GM18907 (cell line): ENCODE measurements at regions not wholly inside any gene's neighbourhood (a gene's known extent, or its start where the extent isn't known, plus 50 kb on each side); places are given as distances from the start of the nearest gene placed in this dataset.
"Not testable (repeated sequence)": the region's sequence is repeated elsewhere in the genome, so short reads cannot be mapped to it uniquely, and the experiment has no call there.

ENCODE experiments used
- ATAC-seq: cut with Tn5 transposase; IDR thresholded peaks from one replicate; pipeline ENCODE4 v1.9.1; 2021; ENCODE audit warnings: mild to moderate bottlenecking, moderate library complexity; ENCODE audit not compliant: unreplicated experiment

DNA sequence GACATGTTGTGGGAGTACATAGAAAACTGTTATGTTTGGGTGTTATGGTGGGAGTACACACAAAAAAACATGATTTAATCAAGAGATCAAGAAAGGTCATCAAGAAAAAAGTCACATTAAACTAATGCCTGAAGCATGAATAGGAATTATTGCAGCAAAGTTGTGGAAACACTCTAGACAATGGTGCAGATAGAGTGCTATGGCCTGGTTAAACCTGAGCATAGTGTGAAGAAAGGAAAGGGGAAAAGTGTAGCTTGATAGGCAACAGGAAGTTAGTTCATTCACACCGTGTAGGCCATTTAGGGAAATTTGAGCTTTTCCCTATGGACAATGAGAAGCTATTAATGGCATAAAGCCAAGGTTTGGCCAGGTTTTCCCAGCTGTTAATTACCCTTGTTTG, 162.1 kb upstream of the EMCN start:
- ATAC-seq, result no peak

DNA sequence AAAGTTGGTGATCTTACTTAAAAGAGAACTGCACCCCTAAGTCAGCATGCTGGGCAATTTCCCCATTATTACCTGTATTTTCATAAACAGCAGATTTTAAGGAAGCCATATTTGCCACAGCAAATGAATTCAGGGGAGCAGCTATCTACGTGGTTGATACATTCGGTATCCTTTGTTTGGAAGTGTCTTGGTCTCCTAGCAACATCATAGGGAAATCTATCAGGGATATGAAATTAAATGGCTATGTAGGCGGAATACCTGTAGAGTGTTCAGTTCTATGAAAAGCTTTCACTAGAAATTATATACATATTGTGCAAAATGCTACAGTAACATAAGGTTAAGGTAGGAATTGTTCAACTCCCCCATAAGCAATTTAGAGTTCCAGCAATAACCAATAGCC, 157.2 kb upstream of the EMCN start:
- no peak for ATAC-seq

DNA sequence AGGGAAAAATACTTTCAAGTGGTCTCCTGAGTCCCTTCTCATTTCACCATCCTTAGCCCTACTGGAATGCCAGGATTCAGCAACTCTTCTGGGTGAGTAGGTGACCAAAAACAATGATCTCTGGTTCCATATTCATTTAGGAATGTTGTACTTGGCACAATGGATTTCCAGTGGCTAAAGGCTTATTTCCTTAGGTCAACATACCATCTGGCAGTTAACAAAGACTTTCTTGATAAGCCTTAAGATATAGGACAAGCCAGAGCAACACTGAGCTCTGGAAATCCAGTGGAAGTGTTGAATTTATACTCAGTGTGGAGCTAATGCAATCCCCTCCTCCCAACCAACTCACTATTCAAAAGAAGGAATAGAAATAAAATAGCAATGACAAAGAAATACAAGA, 139.4 kb upstream of the EMCN start:
- ATAC-seq, result no peak

DNA sequence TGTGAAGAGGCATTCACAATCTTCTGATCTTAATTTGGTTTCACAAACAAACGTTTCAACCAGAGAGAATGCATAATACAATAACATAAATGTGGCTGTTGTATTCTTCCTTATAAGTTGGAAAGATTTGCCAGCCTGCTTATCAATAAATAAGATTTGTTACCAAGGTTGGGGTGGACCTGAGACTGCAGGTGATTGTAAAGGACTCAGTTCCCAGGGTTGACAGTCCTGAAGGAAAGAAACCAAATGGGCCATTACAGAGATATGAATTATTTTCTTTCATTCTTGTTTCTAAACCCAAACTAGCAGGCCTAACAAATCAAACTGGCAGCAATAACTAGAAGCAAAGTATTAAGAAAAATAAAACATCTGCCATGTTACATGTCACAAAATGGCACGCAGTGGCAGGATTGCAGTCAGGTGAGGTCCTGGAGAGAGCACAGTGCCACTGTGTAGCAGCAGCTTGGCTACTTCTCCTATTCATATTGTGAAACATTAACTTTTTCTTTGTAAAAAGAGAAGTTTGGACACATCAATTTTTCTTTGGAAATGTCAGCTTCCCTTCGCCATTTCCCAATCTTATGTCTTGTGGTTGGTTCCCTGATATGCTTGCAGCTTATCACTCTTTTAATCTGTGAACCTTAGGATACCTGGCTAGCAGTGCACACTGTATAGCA, 133.8 kb upstream of the EMCN start:
- ATAC-seq, result no peak

DNA sequence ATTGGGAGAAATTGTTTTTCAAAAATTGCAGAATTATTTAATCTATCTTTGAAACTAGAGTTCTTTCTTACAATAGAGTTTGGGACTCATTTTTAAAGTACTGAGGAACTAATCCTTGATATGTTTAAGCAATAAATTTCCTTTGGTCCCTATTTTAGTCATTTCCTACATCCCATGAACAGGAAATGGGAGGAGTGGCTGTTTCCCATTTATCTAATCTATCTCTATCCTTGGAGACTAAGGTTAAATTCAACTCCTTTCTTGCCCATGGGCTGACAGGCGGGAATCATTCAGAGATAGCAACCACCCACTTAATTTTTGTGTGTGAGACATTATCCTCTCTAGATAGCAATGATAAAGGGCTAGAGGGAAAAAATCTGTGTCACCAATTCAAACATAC, 131.6 kb upstream of the EMCN start:
- no peak for ATAC-seq

DNA sequence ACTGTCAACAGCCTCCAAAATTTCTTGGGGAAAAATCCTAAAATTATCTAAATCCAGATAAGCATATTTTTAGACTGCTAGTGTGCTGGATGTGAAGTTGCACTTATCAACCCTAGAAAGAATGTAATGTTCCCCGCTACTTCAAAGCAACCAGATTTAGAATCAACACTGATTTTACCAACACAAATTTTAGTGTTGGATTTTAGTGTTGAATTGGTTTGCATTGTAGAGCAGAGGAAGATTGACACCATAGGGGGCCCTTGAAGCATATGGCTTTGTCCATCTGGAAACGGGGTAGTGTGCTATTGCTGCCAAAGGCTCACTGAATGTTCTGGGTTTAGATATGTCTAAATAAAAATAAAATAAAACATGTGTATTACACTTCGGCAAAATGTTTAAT, 126.3 kb upstream of the EMCN start:
- no peak for ATAC-seq

DNA sequence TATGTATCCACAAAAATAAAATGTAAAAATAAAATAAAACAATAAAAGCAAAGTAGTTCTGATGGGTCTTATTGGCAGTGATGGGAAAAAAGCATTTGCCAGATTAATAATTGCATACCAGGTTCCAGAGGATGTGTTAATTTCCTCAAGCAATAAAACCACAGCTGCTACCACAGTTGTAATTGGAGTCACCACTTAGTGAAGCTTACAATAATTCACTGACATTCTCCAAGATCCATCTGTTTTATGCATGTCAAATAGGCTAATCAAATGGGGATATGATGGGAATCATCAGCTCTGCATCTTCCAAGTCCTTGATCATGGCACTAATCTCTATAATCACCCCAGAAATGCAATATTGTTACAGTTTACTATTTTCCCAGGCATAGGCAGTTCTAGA, 123.5 kb upstream of the EMCN start:
- ATAC-seq, result no peak

DNA sequence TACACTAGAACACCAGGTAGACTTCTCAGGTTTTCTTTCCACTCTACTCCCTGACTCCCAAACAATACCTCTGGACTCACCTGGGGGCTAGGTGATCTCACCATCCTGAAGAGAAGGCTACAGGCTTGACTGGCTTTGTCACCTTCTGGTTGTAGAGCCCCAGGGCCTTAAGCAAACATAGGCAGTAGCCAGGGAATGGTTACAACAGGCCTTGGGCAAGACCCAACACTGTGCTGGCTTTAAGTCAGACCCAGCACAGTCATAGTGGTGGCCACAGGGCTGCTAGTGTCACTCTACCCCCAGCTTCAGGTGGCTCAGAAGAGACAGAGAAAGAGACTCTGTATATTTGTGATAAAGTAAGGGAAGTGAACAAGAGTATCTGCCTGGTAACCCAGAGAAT, 118.1 kb upstream of the EMCN start:
- ATAC-seq, result no peak

DNA sequence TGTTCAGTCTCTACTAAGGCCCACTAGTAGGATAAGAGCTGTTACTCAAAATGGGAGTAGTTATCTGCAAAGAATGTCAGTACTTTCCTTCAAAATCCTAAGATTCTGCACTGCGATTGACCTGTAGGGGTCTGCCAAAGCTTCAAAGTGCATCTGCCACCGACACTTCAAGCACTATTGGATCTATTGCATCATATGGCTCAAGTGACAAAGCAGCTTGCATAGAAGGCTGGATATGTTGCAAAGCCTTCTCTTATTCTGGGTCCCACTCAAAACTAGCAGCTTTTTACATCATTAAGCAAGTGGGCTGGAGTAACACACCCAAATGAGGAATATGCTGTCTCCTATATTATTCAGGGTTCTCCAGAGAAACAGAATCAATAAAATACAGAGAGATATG, 115.4 kb upstream of the EMCN start:
- ATAC-seq, result no peak

DNA sequence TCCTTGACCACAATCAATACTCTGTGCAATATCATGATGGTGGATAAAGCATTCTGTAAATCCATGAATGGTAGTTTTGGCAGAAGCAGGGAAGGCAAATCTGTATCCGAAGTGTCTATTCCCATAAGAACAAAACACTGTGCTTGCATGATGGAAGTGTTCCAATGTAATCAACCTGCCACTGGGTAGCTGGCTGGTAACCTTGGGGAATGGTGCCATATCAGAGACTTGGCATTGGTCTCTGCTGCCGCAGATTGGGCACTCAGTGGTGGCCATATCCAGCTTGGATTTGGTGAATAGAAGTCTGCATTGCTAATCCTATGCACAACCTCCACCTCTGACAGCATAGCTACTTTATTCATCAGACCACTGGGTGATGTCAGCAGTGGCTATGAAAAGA, 114.3 kb upstream of the EMCN start:
- no peak for ATAC-seq

DNA sequence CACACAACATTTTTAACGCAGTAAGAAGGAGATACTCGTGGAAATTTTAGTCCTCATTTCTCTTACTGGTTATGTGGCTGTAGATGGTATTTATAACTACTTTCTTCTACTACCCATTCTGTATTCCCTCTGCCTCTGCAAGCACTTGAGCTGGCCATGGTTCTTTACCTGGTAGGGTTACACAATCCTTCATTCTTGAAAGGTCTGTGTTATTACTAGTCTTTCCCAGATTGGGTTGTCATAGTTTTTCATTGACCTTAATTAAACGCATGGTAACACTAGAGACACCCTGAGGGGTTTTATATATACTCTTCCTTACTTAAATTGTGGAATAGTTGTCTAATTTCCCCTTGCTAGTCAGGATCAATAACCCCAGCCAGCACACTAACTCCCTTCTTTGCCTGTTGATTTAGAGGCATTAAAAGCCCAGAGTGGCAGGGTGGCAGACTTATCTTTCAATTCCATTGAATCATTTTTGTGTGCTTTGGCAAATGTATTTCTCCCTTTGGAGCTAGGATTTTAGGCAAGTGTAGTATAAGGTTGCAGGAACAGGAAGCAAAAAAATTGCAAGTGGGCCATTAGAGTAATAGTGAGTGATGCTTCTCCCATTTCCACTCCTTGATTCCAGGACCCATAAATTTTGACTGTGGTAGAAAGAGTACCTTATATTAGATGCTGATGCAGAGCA, 113.6 kb upstream of the EMCN start:
- no peak for ATAC-seq

DNA sequence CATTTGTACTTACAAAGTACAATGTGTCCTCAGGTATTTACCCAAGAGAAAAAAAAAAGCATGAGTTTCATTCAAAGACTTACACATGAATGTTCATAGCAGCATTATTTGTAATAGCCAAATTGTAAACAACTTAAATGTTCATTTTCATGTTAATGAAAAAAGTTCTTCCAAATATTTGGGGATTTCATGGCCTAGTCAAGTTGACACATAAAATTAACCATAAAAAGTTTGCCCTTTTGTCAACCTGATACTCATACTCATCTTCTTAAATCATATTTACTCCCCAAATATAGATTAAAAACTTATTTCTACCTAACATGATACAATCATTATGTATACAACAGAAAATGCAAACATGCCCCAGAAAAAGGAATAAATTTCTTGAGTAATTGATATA, 112.5 kb upstream of the EMCN start:
- ATAC-seq, result no peak

DNA sequence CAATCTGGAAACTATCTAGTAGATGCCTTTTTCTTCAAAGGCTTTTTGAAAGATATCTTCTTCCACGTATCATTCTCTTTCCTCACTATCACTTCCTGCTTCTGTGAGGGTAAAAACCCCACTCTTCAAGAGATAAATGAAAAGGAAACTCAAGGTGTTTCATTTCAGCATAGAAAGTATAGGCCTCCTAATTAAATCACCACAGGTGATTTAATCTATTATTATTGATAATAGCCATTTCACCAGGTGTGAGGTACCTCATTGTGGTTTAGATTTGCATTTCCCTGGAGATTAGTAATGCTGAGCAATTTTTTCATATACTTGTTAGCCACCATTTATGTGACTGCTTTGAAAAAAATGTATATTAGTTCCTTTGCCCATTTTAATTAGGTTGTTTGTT, 92.0 kb upstream of the EMCN start:
- no peak for ATAC-seq

DNA sequence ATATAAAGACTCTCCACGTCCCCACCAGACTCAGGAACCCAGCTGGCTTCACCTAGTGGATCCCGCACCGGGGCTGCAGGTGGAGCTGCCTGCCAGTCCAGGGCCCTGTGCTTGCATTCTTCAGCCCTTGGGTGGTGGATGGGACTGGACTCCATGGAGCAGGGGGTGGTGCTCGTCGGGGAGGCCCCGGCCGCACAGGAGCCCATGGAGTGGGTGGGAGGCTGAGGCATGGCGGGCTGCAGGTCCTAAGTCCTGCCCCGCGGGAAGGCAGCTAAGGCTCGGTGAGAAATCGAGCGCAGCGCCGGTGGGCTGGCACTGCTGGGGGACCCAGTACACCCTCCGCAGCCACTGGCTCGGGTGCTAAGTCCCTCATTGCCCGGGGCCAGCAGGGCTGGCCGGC, 90.8 kb upstream of the EMCN start:
- ATAC-seq, result not testable (repeated sequence)

DNA sequence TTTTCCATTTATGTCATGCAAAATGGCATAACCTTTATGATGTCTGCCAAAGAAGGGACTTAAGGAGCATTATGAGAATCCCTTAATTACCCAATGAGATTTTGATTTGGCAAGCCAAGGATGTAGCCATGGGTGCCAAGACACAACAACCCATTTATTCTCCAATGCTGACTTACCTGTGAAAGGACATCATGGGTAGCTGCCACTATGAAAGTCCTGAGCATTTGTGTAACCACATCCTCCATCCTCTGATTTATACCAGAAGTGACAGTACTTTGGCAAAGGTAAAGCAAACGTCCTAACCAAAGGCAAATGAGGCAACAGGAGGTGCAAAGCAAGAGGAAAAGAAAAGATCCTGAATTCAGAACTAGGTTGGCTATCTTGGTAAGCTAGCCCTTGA, 87.3 kb upstream of the EMCN start:
- ATAC-seq, result no peak

DNA sequence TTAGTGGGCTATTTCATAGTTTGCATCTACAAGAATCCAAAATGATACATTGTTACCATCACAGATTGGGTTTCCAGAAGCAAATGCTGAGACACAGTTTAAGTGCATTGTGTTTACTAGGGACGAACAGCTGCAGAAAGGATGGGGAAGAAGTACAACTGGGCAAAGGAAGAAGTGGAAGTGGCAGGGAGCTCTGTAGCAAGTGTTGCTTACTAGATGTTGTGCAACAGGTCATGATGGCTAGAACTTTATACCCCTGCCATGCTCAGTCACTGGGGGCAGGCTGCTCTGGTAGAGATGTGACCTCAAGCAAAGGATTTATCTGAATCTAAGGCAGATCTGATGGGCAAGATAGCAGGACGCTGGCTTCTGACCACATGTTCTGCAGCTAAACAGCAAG, 76.1 kb upstream of the EMCN start:
- no peak for ATAC-seq

DNA sequence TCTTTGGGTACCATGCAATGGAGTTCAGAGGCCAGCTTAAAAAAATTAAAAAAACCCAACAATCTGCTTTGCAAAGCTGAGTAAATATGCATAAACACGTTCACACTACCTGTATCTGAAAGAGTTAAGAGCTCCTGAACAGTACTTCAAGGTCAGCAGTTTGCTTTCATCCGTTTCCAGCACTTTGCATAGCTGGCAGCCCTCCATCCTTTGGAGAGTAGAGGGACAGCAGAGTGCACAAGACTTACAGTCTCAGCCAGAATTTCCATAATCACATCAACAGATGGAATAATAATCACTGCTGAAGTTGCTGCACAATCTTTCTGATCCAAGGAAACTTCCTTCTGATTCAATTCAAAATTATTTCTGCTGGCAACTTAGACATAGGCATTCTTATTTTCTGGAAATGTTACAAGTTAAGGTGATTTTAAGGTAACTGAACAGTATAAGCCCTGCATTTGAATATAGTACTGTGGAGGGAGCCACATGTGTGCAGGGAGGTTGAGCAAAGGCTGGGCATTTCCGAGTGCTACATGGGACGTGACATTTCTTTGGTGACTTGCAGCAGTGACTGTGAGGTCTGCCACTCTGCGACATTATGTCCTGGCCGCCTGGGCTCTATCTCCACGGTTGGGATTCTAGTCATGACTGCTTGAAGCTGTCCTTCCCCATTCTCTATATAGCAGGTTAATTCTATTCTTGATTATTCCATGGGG, 73.5 kb upstream of the EMCN start:
- ATAC-seq, result no peak

DNA sequence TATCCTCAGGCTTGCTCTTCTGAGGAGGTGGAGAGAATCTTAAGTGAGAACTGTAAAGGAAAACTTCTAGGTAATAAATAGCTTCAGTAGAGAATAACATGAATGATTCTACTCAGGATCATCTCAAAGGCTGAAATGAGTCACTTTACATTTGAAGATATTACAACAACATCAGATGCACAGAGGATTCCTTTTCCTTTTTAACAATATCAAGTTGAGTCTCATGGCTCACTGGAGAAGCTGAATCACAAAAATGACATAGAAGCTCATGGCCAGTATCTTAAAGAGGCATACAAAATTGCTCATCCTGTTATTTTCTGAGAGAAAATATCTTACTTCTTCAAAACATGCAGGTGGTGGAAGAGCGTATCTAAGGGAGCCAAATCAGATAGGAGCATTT, 72.5 kb upstream of the EMCN start:
- ATAC-seq, result no peak

DNA sequence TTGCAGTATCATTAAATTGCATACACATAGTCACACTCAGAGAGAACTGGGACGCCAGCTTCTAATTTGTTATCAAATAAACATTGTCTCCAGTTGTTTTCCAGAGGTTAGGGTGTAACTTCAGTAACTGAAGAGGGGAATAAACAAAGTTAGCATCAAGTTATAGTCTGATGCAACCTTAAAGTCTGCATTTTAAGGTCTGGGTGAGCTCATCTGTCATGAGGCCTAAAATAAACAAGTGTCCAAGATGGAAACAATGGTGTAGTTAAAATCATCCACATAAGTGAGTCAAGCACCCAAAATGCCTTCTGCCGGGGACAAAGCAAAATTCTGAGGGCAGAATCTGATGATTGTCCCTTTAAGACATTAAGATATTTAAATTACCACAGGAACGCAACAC, 70.3 kb upstream of the EMCN start:
- no peak for ATAC-seq

DNA sequence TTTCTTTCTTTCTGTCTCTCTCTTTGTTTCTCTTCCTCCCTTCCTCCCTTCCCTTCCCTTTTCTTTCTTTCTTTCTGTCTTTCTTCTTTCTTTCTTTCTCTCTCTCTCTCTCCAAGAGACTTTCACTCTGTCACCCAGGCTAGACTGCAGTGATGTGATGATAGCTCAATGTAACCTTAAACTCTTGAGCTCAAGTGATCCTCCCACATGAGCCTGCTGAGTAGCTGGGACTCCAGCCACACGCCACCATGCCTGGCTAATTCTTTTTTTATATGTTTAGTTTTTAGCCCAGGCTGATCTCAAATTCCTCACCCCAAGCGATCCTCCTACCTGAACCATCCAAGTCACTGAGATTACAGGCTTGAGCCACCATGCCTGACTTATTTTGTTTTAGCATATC, 64.3 kb upstream of the EMCN start:
- ATAC-seq, result no peak

DNA sequence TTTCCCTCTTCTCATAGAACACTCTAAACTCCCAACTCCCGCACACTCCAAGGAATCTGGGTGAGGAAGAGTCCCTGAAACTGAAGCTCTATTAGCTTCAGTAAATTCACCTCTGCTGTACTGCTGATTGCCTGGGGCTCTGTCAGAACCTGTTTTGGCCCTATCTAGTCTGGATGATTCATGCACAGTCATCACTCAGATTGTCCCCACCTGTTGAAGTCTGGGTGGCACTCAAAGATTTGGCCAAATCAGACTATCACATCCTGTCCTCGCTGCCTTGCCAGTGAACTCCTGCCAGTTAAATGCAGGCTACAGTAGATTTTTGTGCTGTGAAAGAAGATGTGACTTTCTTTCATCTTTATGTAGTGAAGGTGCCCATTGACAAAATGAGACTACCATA, 63.5 kb upstream of the EMCN start:
- ATAC-seq, result no peak

DNA sequence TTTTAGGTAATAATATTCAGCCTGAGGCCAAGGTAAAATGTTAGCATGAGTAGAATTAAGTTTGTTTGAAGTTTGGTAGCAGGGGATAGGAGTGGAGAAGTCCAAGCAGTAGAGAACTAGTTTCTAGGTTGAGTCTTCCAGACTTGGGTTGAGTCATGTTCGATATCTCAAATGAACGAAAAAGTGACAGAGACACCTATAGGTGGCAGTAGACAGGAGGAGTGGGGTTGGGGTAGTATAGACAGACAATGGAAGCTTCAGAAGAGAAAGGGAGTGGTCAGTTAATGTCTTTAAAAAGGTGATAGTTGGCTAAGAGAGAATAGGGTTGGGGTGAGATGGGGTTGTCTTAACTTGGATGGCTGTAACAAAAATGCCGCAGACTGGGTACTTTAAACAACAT, 58.7 kb upstream of the EMCN start:
- ATAC-seq, result no peak
